Endothelial cell of umbilical vein (primary cell): ENCODE measurements at regions not wholly inside any gene's neighbourhood (a gene's known extent, or its start where the extent isn't known, plus 50 kb on each side); places are given as distances from the start of the nearest gene placed in this dataset.

ENCODE experiments used
- BruUV-seq: library from RNA; stranded (reverse); fragments of 400-500 nt; replicated peaks from 2 replicates; lab custom pipeline; 2021; lab: Mats Ljungman, UMichigan
- CTCF ChIA-PET: fragments of 300-600, 350-600 bp; sonication (Branson Sonifier 250); formaldehyde crosslinking; loops from one replicate; lab custom pipeline; 2021; ENCODE audit warnings: antibody characterized with exemption, inconsistent platforms; lab: Charles Lee
- POLR2A ChIA-PET: fragments of 300-600, 350-600 bp; sonication (Branson Sonifier 250); formaldehyde crosslinking; loops from one replicate; lab custom pipeline; 2021; ENCODE audit warnings: antibody characterized with exemption, inconsistent platforms; lab: Charles Lee
- DNase-seq: peaks from one replicate; pipeline ENCODE4 v3.0.0-alpha.2; 2011; ENCODE audit warnings: low read depth, low spot score
- FAIRE-seq: peaks from 2 replicates; lab custom pipeline; 2011; peaks lifted over from hg19 to GRCh38; lab: Jason Lieb, UNC
- H2AFZ ChIP-seq: 2 replicates; pipeline ENCODE4 v1.6.0; 2012; ENCODE audit warnings: low read depth, low read length, control low read depth, inconsistent platforms
- H3K27ac ChIP-seq: 2 replicates; pipeline ENCODE4 v1.5.1; 2011; ENCODE audit warnings: low read depth, mild to moderate bottlenecking, control low read depth, low read length, moderate library complexity; ENCODE audit not compliant: insufficient read depth
- H3K27me3 ChIP-seq, 2 experiments: 2 replicates each; pipeline versions ENCODE4 v1.6.0 to v1.6.1; 2011; ENCODE audit warnings: low read length in 2 of 2, mixed read lengths in 1 of 2; ENCODE audit not compliant: control insufficient read depth in 2 of 2, insufficient read depth in 2 of 2
- H3K36me3 ChIP-seq, 2 experiments: 2 replicates in 1 of 2; 3 replicates in 1 of 2; pipeline ENCODE4 v1.5.1; 2011; ENCODE audit warnings: low read length in 2 of 2, mild to moderate bottlenecking in 1 of 2, moderate library complexity in 1 of 2; ENCODE audit not compliant: control insufficient read depth in 2 of 2, insufficient read depth in 2 of 2; ENCODE audit errors: extremely low read depth in 1 of 2
- H3K4me1 ChIP-seq: 3 replicates; pipeline ENCODE4 v1.5.1; 2011; ENCODE audit warnings: mild to moderate bottlenecking, low read length; ENCODE audit not compliant: control insufficient read depth, insufficient read depth; ENCODE audit errors: extremely low read depth
- H3K4me2 ChIP-seq: 2 replicates; pipeline ENCODE4 v1.6.1; 2011; ENCODE audit warnings: low read length, control low read depth, mixed read lengths; ENCODE audit not compliant: insufficient read depth
- H3K4me3 ChIP-seq, 3 experiments: fragments of 200-600 bp in 1 of 3; sonication (generic), shearing (Covaris generic) in 1 of 3; replicated peaks in 1 of 3; 2 replicates each; pipeline ENCODE4 v1.5.1; 2011 to 2016; ENCODE audit warnings: control low read depth in 3 of 3, low read length in 3 of 3, mild to moderate bottlenecking in 2 of 3, inconsistent platforms in 1 of 3, low read depth in 1 of 3, moderate library complexity in 1 of 3; ENCODE audit not compliant: insufficient read depth in 1 of 3
- H3K79me2 ChIP-seq: 2 replicates; pipeline ENCODE4 v1.6.0; 2012; ENCODE audit warnings: low read length, inconsistent platforms; ENCODE audit not compliant: control insufficient read depth, insufficient read depth
- H3K9ac ChIP-seq: replicated peaks from 2 replicates; pipeline ENCODE3; 2011; ENCODE audit warnings: low read length, control low read depth; ENCODE audit not compliant: insufficient read depth; ENCODE audit errors: extremely low read depth
- H3K9me1 ChIP-seq: replicated peaks from 3 replicates; pipeline ENCODE4 v1.6.0; 2011; ENCODE audit warnings: mild to moderate bottlenecking, low read length; ENCODE audit not compliant: control insufficient read depth, insufficient read depth; ENCODE audit errors: extremely low read depth
- H3K9me3 ChIP-seq: replicated peaks from 2 replicates; pipeline ENCODE4 v1.5.1; 2012; ENCODE audit warnings: low read length, inconsistent platforms; ENCODE audit not compliant: control insufficient read depth, insufficient read depth
- H4K20me1 ChIP-seq: replicated peaks from 2 replicates; pipeline ENCODE3; 2011; ENCODE audit warnings: mild to moderate bottlenecking, low read length; ENCODE audit not compliant: control insufficient read depth, insufficient read depth; ENCODE audit errors: extremely low read depth
- CTCF ChIP-seq, 2 donors: IDR thresholded peaks; 1 replicate in 1 of 2; 2 replicates in 1 of 2; pipeline ENCODE4 v1.5.1; 2011; ENCODE audit warnings: low read length in 2 of 2, mild to moderate bottlenecking in 2 of 2, moderate library complexity in 2 of 2, control low read depth in 1 of 2, inconsistent platforms in 1 of 2, low read depth in 1 of 2; ENCODE audit not compliant: insufficient read depth in 1 of 2; ENCODE audit errors: extremely low read depth in 1 of 2
- FOS ChIP-seq: IDR thresholded peaks from 2 replicates; pipeline ENCODE4 v1.6.1; 2011; ENCODE audit warnings: mild to moderate bottlenecking, low read length, moderate library complexity, borderline replicate concordance; ENCODE audit not compliant: insufficient read depth
- GATA2 ChIP-seq: IDR thresholded peaks from 2 replicates; pipeline ENCODE4 v1.7.0; 2011; ENCODE audit warnings: low read depth, mild to moderate bottlenecking, moderate library complexity, mixed read lengths, low read length; ENCODE audit not compliant: insufficient read length, insufficient read depth
- MAX ChIP-seq: IDR thresholded peaks from 2 replicates; pipeline ENCODE4 v1.6.1; 2011; ENCODE audit not compliant: insufficient read depth, insufficient read length
- MYC ChIP-seq: IDR thresholded peaks from one replicate; pipeline ENCODE4 v1.6.1; 2011; ENCODE audit warnings: mild to moderate bottlenecking, low read depth, low read length
- POLR2A ChIP-seq: IDR thresholded peaks from 2 replicates; pipeline ENCODE4 v1.6.1; 2012; ENCODE audit warnings: low read depth, mild to moderate bottlenecking, control low read depth, low read length
- POLR2AphosphoS5 ChIP-seq: IDR thresholded peaks from 2 replicates; pipeline ENCODE4 v1.6.1; 2012; ENCODE audit warnings: low read depth, mild to moderate bottlenecking, control low read depth, low read length, moderate library complexity; ENCODE audit not compliant: insufficient read depth
- dilution Hi-C: fragments of 300-500 bp; cut with MboI; formaldehyde crosslinking; loops from one replicate; pipeline ENCODE4 v1.15.0; 2019; ENCODE audit warnings: low sequenced_read_pairs; ENCODE audit not compliant: extremely low pct_ligation_motif_present
- intact Hi-C: fragments of 100-400 bp; cut with micrococcal nuclease; formaldehyde crosslinking; loops from one replicate; pipeline ENCODE4 v1.10.0; 2022

GRCh38 chr16:27701381-27701780 lies 151.4 kb downstream of the KATNIP start:
- TF ChIP-seq MAX (no peak), POLR2AphosphoS5 (no peak), POLR2A (no peak), CTCF (IDR thresholded peaks at IDR 0.05; ENCODE audit: extremely low read depth in 1 of 2, insufficient read depth in 1 of 2, low read depth in 1 of 2, low read length in 2 of 2) (no peak), FOS (no peak), GATA2 (no peak), MYC (no peak)
- dilution Hi-C loops (no loop called here), intact Hi-C loops (loop anchor here (5.0 kb wide), 1 partner anchor 56 kb away; no protein-coding TSS in a partner anchor)
- Histone ChIP-seq H3K27me3 (no peaks in the 10 kb centered on the region), H3K27ac (no peak overlapping the region), H3K4me2 (no peak overlapping the region), H3K9ac (no peak overlapping the region), H3K79me2 (no peaks in the 10 kb centered on the region), H3K9me1 (no peaks in the 10 kb centered on the region), H2AFZ (no peak overlapping the region), H4K20me1 (no peaks in the 10 kb centered on the region), H3K9me3 (no peaks in the 10 kb centered on the region), H3K4me1 (peaks cover 31% of the 10 kb centered on the region), H3K36me3 (peaks cover 0 to 3% of the 10 kb centered on the region in 2 experiments), H3K4me3 (no peak overlapping the region)
- BruUV-seq, result no TSS peak
- no peak for FAIRE-seq
- DNase-seq, result no peak
- ChIA-PET CTCF (no interaction called here), POLR2A (no interaction called here)
